CD4-positive, alpha-beta T cell treated with Interleukin-10 for 1 hour (primary cell): ENCODE measurements at regions not wholly inside any gene's neighbourhood (a gene's known extent, or its start where the extent isn't known, plus 50 kb on each side); places are given as distances from the start of the nearest gene placed in this dataset.

Experiments
- DNase-seq: peaks from one replicate; pipeline ENCODE4 v3.0.0-alpha.2; 2020

- peak; percentile 60 for DNase-seq
These were observed 182.0 kb upstream of the SERP2 start for GRCh38 chr13:44191504-44192171.

- no peak for DNase-seq
These were observed 179.9 kb upstream of the SERP2 start for GRCh38 chr13:44193731-44194130.

DNA sequence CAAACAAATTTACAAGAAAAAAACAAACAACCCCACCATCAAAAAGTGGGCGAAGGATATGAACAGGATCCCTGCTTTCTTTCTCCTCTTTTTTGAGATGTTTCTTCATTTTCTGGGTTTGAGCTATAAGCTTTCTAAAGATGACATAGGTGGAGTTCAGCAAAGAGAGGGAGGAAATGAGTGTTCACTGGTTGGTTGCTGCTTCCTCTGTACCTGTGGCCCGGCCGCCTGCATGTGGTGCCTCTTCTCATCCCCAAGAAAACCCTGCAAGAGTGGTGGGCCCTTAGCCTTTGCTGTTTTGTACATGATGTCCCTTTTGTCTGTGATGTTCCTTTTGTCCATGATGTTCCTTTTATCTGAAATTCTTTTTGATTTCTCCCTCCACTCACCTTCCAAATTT lies 178.4 kb upstream of the SERP2 start:
- DNase-seq: no peak

GRCh38 chr13:44196196-44196751 lies 177.3 kb upstream of the SERP2 start:
- DNase-seq: no peak

DNA sequence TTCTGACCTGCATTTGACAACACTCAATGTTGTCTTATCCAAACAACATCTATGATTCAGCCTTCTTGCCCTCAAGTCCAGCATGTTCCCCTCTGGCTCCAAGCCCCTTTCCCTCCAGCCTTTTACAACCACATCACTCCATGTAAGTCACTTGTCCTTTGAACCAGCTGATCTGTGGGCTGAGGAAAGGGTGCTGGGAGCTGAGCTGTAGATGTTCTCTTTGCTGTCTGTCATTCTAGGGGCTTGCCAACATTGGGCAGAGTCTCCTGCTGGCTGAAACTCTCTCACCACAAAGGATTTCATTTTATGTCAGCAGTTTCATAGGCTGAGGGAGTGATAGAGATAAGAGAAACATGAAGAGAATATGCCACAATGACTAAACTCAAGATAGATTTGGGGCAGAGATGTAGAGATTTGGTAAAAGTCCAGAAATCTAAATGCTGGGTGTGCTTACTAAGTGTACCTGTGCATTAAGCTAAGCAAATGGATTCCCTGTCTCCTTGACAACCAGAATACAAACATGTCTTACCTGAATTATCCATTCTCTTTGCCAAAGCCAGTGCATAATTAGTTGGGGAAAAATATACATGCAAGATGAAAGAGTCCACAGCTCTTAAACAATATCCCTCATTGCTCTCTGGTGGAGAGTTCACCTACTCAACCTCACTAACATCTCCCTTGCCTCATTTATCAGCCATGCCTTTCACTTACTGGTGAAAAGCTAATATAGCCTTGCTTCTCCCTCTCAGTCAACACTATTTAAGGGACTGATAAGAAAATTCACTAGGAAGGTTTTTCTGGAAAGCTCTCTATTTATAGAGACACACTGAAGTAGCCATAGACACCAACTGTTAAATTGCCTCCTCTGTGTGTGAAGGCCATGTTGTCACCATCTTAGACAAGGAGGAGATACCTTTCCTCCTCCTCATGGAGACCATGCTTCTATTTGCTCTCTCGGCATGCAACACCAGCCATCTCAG lies 175.5 kb upstream of the SERP2 start:
- no peak for DNase-seq

DNA sequence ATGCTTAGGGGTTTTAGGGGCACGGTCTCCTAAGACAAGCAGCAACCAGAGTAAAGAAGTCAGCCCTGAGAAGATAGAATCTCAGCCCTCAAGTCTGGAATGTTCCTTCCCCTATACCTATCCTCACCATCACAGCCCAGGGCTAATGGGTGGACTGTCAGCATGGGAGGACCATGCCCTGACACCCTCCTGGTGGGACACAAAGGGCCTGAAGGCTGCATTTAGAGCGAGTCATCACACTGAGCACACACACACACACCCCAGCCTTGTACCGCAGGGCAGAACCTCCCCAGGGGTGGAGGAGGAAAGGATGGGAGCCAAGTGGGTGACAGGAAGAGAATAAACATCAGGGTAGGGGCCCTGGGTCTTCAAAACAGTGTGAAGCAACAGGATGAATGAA lies 174.8 kb upstream of the SERP2 start:
- no peak for DNase-seq

DNA sequence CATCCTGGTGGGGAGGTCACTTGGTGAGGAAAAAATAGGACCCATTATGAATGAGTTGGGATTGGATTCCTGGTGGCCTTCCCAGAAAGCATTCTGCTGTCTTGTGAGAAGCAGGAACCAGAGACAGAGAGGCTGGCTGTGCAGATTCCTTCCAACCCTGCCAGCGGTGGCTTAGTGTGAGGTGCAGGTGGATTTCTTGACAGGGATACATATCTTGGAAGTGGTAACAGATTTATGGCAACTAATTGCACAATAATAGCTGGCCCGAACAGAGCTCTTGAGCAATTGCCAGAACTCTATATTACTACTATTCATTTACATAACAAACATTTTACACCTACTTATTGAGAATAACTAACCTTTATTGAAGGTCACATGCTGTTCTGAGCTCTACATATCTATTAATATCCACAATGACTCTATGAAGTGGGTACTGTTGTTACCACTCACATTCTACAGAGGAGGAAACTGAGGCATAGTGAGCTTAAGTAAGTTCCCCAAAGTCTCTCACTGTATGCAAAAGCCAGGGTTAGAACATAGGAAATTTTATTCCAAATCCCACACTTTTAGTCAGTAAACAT lies 173.9 kb upstream of the SERP2 start:
- no peak for DNase-seq

- DNase-seq: no peak
These were observed 167.2 kb upstream of the SERP2 start for GRCh38 chr13:44206434-44206833.

- no peak for DNase-seq
These were observed 166.1 kb upstream of the SERP2 start for GRCh38 chr13:44207476-44207875.

GRCh38 chr13:44210525-44210924 lies 163.1 kb upstream of the SERP2 start:
- no peak for DNase-seq

DNA sequence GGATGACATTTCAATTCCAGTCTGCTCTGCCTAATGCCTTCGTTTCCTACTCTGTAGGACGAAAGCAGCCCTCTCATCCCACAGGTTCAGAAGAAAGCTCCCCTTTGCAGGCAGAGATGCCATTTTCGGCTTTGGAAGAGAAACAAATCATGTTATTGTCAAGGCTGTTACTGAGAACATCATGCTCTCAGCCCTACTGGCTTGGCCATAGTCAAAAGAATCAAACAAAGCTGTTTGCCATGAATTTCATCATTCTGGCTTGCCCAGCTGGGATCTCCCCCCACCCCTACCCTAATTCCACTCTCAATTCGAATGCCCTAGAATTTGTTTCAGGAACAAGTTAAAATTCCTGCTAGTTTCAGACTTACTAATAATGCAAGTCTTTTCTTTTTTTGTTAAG lies 162.3 kb upstream of the SERP2 start:
- no peak for DNase-seq

DNA sequence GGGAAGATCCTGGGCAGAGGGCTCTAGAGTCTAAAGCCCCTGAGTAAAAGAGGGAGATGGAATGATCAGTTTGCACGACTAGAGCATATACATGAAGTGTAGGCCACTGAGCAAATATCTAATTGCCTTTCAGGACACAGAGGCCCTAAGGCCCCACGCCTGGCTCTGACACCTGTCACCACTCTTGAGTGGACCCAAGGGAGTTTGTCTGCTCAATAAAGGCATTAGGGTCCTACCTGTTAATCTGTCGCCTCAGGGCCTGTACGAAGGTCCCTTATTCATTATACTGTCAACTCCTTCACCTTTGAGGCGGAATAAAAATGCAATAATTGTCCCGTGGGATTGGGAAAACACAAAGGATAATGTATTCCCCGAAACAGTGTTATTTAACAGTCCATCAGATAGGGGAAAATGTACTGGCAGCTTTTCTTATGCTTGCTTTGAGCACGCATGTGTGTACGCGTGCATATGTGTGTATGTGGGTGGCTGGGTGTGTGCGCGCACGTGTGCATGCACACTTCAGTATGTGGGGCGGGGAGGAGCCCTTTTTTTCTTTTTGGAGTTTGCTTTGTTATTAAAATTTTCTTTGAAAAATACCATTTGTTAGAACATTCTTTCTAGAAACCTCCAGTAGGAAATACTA lies 161.8 kb upstream of the SERP2 start:
- DNase-seq: no peak

GRCh38 chr13:44212633-44213396 lies 160.8 kb upstream of the SERP2 start:
- no peak for DNase-seq

GRCh38 chr13:44218501-44219240 lies 155.0 kb upstream of the SERP2 start:
- no peak for DNase-seq

DNA sequence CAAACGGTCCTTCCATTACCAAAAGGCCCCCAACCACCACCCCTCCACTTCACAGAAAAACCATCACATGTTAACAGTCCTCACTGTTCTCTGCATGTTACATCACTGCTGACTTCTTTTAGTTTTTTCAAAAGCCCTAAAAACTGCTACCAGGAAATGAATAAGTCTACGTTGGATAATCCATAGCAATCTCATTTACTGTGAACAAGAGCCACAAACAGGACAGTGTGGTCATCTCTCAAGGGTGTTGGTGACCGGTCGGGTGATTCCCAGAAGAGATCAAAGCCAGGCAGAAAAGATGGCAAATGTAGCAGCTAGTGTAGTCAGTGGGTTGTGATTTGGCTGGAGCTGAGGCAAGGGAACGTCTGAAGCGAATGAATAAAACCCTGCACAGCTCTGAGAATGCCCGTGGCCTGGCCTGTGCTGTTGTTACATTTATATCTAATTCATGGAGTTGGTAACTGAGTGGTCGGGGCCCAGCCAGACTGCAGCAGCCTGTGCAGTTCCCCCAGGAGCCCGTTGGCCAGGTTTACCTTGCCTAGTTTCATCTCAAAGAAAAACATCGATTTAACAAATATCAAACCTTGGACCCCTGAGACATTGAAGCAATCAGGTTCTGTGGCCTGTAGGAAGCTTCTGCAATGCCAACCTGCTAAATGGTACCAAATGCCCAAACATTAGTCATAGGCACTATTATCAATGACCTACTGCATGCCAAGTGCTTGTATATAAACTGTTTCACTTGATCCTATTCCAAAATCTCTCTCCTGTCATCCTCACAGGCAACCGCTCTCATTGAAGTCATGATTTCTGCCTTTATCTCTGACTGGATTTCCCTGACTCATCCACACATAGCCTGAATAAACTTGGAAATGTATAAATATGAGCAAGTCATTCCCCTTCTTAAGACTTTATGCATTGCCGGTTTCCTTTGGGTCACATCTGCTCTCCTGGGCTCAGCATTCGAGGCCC lies 153.8 kb upstream of the SERP2 start:
- DNase-seq: no peak

- DNase-seq: no peak
These were observed 152.7 kb upstream of the SERP2 start for GRCh38 chr13:44220948-44221347.

DNA sequence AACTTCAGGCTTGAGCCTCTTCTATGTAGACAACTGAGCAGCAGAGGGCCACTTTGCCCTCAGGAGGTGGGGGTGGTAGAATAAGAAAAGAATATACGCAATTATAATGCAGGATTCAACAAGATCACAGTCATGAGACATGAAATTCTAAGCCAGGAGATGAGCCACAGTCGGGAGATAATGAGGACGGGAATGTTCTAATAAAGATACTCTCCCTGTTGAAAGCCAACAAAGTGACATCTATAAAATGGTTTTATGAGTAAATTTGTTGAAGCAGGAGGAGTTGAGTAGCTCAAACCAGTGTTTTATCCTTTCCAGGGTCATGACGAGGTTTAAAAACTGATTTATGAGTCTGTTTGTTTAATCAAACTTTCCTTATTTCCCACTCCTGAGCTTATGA lies 152.0 kb upstream of the SERP2 start:
- DNase-seq: no peak

DNA sequence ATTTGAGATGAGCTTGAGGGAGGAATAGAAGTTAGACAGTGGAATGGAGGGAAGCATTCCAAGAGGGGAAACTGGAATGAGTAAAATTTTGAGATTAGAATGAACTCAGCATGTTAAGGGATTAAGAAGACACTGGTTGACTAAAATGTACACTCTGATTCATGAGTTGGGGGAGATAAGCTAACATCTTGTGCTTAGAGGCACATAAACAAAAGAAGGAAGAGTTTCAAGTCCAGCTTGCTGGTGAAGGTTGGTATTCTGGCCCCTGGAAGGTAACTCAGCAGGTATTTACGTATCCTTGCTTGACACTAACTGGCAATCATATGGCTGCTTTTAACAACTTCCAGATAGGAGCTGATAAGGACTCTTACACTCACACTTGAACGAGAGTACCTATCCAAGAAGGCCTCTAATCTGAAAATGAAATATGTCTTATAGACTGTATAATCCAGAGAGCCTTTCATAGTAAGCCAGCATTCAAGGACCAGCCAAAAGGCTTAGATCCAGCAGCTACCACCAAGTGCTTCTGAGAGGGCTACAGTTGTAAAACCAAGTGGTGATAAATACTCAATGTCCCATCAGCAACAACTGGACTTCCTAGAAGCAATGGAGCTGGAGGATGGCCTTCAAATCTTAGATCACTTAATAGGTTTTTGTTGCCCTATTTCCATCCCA lies 149.7 kb upstream of the SERP2 start:
- DNase-seq: no peak

- DNase-seq: no peak
These were observed 149.0 kb upstream of the SERP2 start for GRCh38 chr13:44224450-44225149.
